GM18498 (cell line): ENCODE measurements at regions not wholly inside any gene's neighbourhood (a gene's known extent, or its start where the extent isn't known, plus 50 kb on each side); places are given as distances from the start of the nearest gene placed in this dataset.
"Not testable (repeated sequence)": the region's sequence is repeated elsewhere in the genome, so short reads cannot be mapped to it uniquely, and the experiment has no call there.

Experiments
- ATAC-seq: cut with Tn5 transposase; IDR thresholded peaks from one replicate; pipeline ENCODE4 v1.9.1; 2021; ENCODE audit warnings: mild to moderate bottlenecking, moderate library complexity; ENCODE audit not compliant: unreplicated experiment

DNA sequence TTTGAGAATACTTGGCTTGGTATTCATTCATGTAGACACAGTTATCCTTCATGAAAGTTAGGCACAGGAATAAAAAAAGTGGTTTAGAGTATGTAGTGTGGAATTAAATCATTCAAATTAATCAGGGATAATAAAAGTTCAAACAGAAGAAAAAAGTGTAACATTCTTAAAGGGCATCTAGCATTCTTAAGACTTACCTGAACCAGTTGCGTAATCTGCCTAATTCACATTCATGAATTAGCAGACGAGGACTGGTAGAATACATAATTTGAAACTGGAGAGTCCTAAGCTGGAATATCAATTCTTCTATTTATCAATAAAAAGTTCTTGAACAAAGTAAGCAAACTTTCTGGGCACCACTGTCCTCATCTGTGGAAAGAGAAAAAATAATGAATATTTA, 157.0 kb upstream of the DEPDC1 start:
- ATAC-seq = no peak

DNA sequence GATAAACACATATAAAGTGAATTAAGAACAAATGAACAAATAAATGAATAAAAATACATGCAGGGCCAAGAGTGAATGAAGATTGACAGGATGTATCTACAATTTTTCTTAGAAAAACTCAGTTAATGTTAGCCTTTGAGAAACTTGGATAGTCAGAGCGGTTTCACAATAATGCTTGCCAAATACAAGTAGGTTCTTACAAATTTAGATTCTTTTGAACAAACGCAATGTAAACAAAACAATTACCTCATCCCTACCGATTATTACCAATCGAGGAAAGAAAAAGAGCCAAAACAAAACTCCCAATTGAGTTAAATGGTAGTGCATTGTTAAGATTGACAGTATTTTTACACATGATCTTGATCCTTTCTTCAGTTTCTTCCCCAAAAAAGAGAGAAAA, 176.9 kb upstream of the DEPDC1 start:
- no peak for ATAC-seq

DNA sequence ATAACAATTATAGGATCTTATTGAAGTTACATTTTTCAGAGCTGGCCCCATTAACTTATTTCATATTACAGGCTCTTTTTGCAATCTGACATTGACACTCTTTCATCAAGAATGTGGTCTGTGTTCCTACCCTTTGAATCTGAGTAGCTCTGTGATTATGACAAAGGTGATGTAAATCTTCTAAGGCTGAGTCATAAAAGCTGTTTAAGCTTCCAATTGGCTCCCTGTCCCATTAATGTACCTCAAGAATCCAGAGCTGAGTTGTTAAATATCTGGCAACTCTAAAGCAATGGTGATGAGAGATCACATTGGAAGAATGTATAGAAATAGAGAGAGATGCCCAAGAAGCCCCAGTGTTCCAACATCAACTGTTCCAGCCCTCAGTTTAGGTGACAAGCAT, 178.5 kb upstream of the DEPDC1 start:
- ATAC-seq = no peak

DNA sequence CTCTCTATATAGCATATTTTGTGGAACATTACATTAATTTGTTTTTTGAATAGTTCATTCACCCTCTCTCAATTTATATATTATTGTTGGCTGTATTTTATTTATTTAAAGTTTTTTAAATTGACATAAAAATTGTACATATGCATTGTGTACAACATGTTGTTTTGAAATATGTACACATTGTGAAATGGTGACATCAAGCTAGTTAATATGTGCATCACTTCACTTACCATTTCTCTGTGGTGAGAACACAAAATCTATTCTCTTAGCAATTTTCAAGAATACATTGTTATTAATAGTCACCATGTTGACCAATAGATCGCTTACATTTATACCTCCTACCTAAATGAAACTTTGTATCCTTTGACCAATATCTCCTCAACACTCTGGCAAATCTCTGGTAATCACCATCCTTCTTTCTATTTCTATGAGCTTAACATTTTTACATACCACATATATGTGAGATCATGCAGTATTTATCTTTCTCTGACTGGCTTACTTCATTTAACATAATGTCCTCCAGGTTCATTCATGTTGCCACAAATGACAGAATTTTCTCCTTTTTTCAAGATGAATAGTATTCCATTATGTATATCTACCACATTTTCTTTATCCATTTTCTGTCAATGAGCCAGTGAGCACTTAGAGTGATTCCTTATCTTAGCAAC, 180.9 kb upstream of the DEPDC1 start:
- ATAC-seq = no peak

DNA sequence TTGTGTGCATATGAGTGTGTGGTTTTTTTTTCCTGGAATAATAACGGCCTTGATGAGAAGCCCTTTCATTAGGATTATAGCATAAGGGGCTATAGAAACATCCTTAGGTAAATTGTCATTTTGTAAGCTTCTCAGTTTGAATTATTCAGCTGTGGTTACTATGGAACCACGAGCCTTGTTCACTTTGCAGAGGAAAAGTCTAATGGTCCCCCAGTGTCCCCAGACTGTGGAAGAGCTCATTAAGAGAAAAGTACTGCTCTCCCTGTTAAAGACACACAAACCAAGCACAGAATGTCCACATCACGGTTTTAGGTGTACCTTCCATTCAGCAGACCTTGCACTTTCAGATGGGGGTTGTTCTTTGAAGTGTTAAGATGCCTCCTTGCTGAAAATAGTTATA, 199.3 kb upstream of the DEPDC1 start:
- ATAC-seq = no peak

DNA sequence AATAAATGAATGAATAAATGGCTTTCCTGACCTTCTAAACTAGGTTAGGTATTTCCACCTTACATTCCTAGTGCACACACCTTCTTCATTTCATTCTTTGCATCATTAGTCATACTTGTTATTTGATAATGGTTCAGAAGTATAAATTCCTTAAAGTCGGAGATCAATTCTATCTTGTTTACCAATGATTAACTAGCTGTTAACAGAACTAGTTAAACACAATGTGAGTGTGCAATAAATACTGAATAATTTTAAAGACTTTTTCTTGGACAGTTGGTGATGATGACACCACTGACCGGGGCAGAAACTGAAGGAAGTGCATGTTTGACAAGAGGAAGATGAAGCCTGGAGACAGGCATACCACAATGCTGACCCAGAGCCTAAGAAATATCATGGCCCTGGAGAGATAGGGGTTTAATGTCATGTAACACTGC, 207.1 kb upstream of the DEPDC1 start:
- no peak for ATAC-seq

DNA sequence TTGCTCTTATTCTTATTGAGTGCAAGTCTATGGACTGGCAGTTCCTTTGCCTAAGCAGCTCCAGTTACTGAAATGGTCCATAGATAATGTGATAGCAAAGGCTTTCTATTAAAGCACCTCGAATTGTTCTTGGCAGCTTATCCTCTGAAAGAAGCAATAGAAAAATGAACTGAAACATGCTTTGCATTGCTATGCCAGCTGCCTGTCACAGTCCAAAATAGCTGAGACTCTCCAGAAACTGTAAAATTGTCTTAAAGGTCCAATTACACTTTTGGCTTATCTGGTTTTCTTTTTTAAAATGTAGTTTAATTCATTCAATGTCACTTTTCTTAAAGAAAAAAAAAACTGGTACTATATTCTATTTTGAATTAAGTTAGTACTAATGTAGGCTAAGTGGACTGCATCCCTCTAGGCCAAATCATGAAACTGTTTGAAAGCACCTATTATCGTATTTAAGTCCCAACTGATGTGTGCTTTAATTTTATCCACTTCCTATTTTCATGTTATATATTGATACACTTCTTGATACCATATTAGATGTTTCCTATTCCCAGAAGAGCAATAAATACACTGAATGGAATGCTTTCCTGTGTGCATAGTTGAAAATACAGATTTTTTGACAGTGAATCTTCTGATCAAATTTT, 208.0 kb upstream of the DEPDC1 start:
- ATAC-seq = no peak

DNA sequence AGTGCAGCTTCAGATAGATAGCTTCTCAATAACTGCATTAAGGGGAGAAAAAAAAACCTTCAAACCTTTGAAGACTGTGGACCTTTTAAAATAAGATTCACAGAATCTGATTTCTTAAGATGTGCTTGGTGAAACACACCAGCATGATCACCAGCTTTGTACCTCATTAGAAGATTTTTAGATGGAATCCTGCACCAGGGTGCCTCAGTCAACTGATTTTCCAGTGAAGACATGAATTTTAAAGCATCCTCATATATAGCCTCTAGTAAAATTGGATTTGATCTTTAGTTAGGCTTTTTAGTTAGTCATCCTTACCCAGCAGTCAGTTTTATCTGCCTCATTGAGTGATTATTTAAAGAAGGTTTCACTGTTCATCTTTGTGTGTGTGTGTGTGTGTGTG, 208.6 kb upstream of the DEPDC1 start:
- ATAC-seq = no peak

DNA sequence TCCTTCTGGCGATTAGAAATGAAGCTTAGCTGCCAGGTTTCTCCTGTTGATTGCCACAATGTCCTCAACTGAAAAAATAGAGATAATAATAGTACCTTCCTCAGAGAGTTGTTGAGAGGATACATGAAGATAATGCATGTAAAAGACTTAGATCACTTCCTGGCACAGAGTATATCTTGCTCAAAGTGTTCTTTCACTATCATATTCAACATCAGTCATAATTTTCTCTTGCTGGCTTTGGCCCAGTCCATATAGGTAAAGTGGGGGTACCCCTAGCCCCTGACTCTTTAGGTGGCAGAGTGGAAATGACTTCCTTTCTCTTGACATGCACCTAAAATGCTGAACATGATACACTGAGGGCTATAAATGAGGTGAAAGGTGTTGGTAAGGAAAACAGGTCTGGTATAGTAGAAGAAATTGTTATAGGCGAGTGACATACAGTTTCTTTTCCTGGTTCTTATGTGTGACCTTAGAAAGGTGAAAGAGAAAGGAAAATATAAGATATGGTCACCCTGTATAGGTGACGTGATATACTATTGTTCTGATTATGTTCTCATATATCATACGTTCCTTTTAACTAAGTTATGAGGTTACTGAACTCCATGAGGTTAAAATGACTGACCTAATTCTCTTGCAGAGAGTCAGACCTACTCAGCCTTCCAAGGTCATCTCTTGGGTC, 209.9 kb upstream of the DEPDC1 start:
- peak; percentile 54 for ATAC-seq

DNA sequence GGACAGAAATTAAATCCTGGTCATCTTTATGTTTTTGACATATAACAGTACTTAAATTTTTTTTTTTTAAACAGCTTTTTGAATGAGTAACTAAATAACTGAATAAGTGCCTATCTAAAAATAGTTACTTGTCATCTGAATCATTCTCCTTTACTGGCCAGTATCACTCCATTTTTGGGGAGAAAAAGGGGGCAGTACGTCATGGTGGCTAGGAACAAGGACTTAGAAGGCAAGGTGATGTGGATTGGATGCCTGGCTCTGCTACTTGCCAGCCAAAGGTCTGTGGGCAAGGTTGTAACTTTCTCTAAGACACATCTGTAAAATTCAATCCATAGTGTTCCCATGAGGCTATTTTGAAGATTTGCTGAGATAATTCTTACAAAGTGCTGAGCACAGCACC, 220.4 kb upstream of the DEPDC1 start:
- no peak for ATAC-seq

DNA sequence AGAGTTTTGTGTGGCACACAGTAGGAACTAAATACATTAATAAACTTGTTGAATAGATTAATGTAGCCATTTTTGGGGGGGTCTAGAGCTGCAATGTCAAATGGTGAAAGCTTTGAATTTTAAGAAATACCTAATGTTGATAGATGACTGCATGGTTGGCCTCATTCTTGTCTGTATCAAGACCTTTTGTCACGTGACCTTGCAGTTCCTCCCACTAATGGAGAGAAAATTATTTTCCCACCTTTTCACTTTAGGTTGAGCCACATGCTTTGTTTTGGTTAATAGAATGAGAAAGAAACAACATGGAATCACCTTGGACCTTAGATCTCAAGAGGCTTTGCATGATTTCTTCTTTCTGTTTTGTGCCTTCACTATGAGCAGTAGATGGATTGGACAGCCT, 223.6 kb upstream of the DEPDC1 start:
- no peak for ATAC-seq

DNA sequence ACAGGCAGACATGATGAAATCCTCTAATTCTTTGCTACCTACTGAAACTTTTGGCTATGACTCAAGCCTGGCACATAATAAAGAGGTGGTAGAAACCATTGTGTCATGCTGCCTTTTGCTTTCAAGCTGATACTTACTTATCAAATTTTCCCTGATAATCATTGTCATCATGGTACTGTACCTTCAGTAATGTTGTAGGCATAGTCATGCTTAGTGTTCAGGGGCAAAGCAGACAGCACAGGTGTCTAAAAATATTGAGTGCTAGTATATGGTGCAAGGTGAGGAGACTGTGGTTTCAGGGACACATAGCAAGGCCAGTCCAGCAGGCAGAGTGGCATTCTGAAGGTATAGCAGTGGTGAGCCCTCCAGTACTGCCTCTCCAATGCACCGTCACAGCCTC, 226.9 kb upstream of the DEPDC1 start:
- no peak for ATAC-seq

DNA sequence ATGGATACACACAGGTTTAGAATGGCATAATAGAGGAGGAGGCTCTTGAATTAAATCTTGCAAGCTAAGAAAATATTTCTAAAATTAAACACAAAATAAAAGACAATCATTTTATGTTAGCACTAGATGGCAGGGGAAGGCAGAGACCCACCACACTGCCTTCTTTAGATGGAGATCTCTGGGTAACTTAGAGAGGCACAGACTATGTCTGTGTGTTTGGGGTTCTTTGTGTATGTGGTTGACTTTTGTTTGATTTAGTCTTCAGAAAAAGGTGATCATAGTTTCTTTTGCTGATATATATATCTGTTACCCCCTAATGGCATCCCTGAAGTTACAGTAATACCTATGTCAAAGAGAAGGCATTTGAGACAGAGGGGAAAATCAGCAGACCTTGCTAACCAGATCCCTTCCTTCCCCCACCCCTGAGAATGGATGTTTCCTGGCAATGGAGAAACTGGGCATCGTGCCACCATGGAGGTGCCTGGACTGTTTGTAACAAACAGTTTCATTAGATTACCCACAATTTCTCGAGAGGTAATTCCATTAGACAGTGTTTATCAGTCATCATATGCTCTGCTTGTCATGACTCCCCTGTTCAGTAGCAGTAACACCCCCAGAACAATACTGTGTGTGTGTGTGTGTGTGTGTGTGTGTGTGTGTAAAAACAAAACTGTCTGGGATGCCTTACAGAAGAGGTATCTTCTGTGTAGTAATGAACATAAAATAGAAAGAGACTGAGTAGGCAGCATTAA, 228.3 kb upstream of the DEPDC1 start:
- ATAC-seq = no peak

DNA sequence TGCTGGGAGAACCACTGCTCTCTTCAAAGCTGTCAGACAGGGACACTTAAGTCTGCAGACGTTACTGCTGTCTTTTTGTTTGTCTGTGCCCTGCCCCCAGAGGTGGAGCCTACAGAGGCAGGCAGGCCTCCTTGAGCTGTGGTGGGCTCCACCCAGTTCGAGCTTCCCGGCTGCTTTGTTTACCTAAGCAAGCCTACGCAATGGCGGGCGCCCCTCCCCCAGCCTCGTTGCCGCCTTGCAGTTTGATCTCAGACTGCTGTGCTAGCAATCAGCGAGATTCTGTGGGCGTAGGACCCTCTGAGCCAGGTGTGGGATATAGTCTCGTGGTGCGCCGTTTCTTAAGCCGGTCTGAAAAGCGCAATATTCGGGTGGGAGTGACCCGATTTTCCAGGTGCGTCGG, 242.6 kb upstream of the DEPDC1 start:
- ATAC-seq = not testable (repeated sequence)

DNA sequence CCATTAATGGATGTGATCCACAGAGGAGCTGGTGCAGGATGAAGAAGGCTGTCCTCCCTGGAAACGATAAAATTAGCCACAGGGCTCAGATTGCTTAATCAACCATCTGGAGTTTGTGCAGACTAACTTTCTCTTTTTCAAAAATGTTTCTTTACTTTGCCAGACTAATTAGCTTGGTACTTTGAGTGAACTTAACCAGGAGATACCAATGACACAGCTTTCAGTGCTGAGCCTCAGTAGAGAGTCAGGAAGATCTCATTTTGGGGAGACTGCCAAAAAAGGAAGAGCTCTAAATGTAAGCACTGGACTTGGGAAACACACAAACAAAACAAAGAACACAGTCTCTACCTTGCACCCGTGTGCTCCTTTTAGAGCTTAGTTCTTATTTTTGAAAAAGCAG, 248.1 kb upstream of the DEPDC1 start:
- ATAC-seq = no peak

DNA sequence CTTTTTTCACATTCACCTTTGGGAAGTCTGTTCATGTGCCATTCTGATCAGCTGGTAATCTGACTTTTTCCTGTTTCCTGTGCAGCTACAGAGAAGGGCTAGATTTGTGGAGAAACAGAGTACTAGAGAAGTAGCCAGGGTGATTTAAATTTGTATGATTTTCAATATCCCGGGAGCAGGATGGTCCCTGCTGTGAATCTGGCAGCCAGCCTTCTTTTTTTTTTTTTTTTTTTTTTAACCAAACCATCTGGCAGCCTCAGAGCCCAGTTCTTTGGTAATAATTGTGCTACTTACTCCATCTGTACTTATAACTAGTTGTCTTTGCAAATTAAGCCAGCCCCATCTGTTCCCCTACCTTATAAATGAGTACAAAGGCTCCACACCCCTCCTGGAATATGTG, 248.6 kb upstream of the DEPDC1 start:
- ATAC-seq = no peak

DNA sequence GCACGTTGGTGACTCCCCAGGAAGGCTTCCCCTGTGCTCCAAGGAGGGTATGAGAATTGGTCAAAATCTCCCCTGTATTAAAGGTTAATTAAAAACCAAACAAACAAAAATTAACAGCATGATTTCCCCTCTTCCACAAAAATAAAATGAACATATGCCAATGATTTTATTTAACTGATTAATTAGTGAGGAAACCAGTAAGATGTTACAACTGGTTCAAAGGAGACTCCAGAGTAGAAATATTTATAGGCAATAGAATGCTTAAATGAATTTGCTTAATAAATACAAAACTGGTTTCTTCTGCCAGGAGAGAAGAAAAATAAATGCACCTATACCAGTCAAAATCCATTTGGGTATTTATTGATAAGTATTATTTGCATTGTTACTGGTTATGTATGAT, 249.5 kb upstream of the DEPDC1 start:
- no peak for ATAC-seq

DNA sequence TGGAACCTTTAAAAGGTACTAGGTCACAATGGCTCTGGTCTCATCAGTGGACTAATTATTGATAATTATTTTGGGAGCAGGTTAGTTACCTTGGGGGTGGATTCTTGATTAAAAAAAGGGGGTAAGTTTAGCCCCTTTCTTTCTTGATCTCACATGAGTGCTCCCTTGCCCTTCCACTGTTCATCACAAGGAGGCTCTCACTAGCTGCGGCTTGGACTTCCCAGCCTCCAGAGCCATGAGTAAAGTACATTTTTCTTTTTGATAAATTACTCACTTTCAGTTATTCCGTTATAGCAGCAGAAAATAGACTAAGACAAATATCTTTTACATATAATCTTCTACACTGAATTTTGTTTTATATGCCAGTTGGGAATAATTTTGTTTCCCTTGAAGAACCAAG, 254.8 kb upstream of the DEPDC1 start:
- ATAC-seq = no peak

DNA sequence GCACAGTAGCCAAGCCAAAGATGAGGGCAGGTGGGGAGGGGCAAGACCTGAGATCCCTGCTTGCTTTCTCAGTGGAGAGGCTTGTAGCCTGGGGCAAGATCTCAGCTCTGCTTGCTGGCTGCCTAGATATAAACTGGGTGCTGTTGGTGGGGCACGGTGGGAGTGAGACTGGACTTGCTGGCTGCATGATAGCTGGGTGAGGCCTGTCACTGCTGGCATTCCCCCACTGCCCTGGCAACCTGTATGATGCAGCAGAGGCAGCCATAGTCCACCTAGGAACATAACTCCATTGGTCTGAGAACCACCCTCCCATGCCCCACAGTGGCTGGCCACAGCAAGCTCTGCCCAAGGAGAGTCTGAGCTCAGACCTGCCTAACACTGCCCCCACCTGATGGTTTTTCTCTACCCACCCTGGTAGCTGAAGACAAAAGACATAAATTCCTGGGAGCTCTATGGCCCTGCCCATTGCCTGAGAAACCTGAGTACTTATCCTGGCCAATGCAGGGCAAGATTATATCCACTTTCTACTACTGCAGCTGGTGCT, 261.9 kb upstream of the DEPDC1 start:
- no peak for ATAC-seq

DNA sequence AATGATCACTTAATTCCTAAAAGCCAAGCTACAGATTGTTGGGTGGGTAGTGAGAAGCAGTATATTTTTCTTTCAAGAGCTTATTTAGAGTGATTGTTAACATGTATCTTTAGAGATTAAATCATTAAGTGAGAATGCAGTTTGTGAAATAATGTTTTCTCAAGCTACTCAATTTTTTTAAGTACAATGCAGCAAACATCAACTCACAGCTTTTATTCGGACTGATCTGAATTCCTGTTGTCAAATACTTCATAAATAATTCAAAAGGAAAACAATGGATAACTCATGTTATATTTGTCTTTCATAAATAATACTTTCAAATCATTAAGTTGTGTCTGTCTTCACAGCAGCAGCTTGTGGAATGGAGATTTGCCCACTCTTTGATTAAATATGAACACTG, 271.1 kb upstream of the DEPDC1 start:
- no peak for ATAC-seq

DNA sequence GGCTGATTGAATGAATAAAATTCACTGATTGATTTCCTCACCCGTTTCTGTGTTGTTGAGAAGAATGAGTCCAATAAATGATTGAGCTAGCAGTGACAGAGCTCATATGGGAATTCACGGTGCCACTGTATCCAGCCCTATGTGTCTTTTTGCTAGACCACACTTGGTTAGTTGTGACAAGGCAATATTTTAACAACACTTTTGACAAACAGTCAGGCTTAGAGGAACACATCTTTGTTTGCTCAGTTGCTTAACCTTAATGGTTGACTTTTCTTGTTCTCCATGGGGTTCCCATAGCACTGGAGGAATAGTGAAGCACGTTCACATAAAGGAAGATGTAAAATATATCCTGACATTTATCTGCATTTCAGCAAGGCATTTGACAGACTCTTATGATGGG, 273.9 kb upstream of the DEPDC1 start:
- ATAC-seq = no peak
